ENCODE measurements at regions not wholly inside any gene's neighbourhood (a gene's known extent, or its start where the extent isn't known, plus 50 kb on each side); places are given as distances from the start of the nearest gene placed in this dataset.

DNA sequence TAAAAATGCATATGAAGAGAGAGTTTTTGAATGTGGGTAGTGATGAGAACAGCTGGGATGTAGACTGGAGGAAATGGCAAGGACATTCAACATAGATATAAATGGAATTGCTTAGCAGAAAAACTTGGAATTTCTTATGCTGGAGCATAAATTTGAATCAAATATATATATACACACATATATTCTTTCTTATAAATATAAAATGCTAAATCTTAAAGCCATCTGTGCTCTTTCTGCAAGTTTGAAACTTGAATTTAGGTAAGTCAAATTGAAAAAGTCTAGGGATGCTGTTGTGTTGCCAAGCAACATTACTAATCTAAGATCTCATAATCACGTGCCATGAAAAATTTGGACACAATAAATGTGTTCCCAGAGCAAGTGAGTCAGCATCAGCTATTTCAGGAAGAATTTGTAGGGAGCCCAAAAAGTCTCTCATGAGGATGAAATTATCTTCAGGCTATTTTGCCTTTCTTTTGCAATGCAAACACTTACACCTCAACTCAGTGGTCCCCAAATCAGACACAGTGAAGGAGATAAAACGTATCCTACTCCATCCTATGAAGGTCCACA lies 58.4 kb upstream of the ALDH1A1 start:
- no peak for DNase-seq

DNA sequence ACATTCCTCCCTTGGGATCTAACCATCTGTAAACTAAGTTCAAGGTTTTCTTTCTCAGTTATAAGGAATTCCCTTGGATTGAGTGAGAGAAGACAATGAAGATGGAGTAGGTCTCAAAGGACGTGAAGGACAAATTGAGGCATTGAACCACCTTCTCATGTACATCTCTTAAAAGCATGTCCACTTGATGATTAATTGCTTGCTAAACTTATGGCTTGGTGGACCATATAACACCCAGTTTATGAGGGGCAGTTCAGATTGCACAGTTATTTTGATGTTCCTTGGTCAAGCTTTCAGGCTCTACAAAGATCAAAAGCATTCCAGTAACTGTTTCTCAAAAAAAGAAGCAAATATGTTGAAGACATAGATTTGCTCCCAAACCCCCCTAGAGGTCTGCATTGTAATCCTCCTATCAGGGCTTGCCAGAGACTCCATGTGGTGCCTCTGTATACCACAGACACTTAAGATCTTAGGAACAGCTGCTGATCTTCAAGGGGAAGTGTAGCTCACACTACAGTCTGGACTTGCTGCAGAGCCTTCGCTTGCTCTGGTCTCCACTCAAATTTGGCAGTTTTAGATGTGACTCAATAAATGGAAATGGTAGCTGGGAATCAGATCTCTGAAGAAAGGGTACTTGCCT lies 56.9 kb upstream of the ALDH1A1 start:
- no peak for DNase-seq

DNA sequence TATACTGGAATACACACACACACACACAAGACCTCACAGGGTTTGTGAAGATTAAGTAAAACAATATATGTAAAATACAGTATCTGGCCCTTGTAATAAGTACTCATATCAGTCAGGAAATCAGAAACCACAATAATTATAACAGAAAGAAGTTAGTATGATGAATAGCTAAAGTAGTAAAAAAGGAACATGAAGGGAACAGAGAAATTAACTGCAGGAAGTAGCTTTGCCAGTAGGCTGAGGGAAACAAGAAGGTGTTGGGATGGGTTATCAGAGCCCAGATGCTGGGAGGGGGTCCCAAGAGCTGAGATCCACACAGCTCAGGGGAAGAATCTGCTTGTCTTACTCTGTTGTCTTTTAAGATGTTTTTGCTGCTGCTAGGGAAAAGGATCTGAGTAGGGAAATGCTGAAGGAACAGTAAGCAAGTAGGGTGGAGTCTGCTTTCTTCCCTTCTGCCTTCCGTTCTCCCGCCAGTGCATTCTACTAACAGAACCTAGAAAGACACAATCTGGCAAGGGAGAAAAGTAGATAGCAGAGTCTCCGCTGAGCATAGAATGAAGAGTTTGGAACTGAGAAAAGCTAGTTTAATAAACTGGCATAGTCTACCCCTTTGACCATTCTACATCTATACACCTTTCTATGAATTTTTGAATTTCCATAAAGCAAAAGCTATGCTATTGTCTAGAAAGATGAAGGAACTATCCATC lies 55.3 kb upstream of the ALDH1A1 start:
- DNase-seq, result no peak

DNA sequence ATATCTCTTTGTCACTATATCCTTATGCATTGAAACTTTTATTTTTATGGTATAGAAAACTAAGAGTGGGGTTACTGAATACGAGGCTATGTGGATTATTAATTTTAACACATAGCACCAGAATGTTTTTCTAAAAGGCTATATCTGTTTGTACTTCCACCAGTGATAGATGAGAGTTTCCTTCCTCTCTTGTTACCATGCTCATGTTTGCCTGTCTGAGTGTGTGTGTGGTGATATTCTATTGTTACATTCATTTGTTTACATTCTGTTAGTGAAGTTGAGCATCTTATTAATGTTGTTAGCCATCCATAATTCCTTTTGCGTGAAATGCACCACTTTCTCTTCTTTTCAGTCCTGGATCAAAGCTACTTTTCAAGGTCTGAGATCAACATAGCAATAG lies 54.1 kb upstream of the ALDH1A1 start:
- DNase-seq, result no peak

Data from activated CD4-positive, alpha-beta T cell treated with anti-CD3 and anti-CD28 coated beads, Interleukin-2, amount 50 U/mL, for 16 hours (primary cell).